Spleen (tissue), 11 donors: ENCODE measurements at regions not wholly inside any gene's neighbourhood (a gene's known extent, or its start where the extent isn't known, plus 50 kb on each side); places are given as distances from the start of the nearest gene placed in this dataset.
A peak's percentile ranks its signal among the peaks of the same experiment; 100 is the strongest.

ENCODE experiments used
- DNase-seq: peaks from one replicate; pipeline ENCODE4 v3.0.0-alpha.2; 2020
- H3K27ac ChIP-seq, 8 donors: fragments of 200-600 bp; sonication (generic) in 7 of 8; 1 replicate in 4 of 8; 2 replicates in 4 of 8; pipeline versions ENCODE4 v1.5.0 to v1.8.0; 2016 to 2021; ENCODE audit warnings: inconsistent platforms in 4 of 8, mild to moderate bottlenecking in 4 of 8, moderate library complexity in 1 of 8
- H3K27me3 ChIP-seq, 7 donors: fragments of 200-600 bp; sonication (generic) in 6 of 7; replicated peaks in 1 of 7; 1 replicate in 4 of 7; 2 replicates in 3 of 7; pipeline versions ENCODE4 v1.5.0 to v1.8.0; 2016 to 2021; ENCODE audit warnings: inconsistent platforms in 3 of 7, mild to moderate bottlenecking in 1 of 7
- H3K36me3 ChIP-seq, 6 donors: fragments of 200-600 bp; sonication (generic) in 5 of 6; 1 replicate in 4 of 6; 2 replicates in 2 of 6; pipeline versions ENCODE4 v1.5.0 to v1.8.0; 2016 to 2021; ENCODE audit warnings: inconsistent platforms in 2 of 6
- H3K4me1 ChIP-seq, 6 donors: fragments of 200-600 bp; sonication (generic) in 5 of 6; 1 replicate in 3 of 6; 2 replicates in 3 of 6; pipeline versions ENCODE4 v1.5.0 to v1.8.0; 2016 to 2021; ENCODE audit warnings: inconsistent platforms in 3 of 6
- H3K4me3 ChIP-seq, 8 donors: fragments of 200-600 bp; sonication (generic) in 7 of 8; 1 replicate in 4 of 8; 2 replicates in 4 of 8; pipeline versions ENCODE4 v1.5.0 to v1.8.0; 2016 to 2021; ENCODE audit warnings: inconsistent platforms in 4 of 8, mild to moderate bottlenecking in 4 of 8, moderate library complexity in 2 of 8
- H3K9me3 ChIP-seq, 8 donors: fragments of 200-600 bp; sonication (generic) in 7 of 8; 1 replicate in 4 of 8; 2 replicates in 4 of 8; pipeline versions ENCODE4 v1.5.0 to v1.8.0; 2016 to 2021; ENCODE audit warnings: inconsistent platforms in 4 of 8
- POLR2A ChIP-seq, 3 donors: fragments of 450-650 bp; IDR thresholded peaks; one replicate each; pipeline ENCODE4 v1.5.1; 2017; ENCODE audit warnings: antibody characterized with exemption in 3 of 3, mild to moderate bottlenecking in 1 of 3
- POLR2AphosphoS5 ChIP-seq, 3 donors: sonication (generic); formaldehyde crosslinking; IDR thresholded peaks; one replicate each; pipeline ENCODE4 v1.5.1; 2017; ENCODE audit warnings: antibody characterized with exemption in 3 of 3
- WGBS, 5 donors: extraction: QIAGEN DNeasy Blood & Tissue Kit in 3 of 5; methylation state at CpG; one replicate each; pipeline versions ENCODE4 v1.1.5 to v1.1.7; 2013 to 2018; 5-methylcytosine and 5-hydroxymethylcytosine counted together
- intact Hi-C: fragments of 100-400 bp; cut with DNase I; formaldehyde crosslinking; loops from one replicate; pipeline ENCODE4 v1.15.0; 2023; ENCODE audit warnings: low total_unique reads
- TF ChIP-seq, protein P1 (sequence below), 11 experiments: fragments of 200-600 bp in 7 of 11; fragments of 450-650 bp in 4 of 11; sonication (generic) in 4 of 11; IDR thresholded peaks in 8 of 11; conservative IDR thresholded peaks in 3 of 11; 1 replicate in 7 of 11; 2 replicates in 4 of 11; pipeline versions ENCODE4 v1.4.0 to v1.8.0; 2016 to 2021; ENCODE audit warnings: antibody characterized with exemption in 11 of 11, inconsistent platforms in 4 of 11, mild to moderate bottlenecking in 1 of 11
- donor health status: healthy with polysubstance abuse.
- donor health status: DM: no; HTN: no; CAD: no; lungs with moderate emphysema.
- donor health status: DM: no; HTN: no; CAD: no.
- donor health status: Bipolar disorder and iron deficiency.
- donor health status: healthy.
- donor health status: DM: no; HTN: no; CAD: no.
- donor health status: DM: yes; HTN: yes; CAD: no.

DNA sequence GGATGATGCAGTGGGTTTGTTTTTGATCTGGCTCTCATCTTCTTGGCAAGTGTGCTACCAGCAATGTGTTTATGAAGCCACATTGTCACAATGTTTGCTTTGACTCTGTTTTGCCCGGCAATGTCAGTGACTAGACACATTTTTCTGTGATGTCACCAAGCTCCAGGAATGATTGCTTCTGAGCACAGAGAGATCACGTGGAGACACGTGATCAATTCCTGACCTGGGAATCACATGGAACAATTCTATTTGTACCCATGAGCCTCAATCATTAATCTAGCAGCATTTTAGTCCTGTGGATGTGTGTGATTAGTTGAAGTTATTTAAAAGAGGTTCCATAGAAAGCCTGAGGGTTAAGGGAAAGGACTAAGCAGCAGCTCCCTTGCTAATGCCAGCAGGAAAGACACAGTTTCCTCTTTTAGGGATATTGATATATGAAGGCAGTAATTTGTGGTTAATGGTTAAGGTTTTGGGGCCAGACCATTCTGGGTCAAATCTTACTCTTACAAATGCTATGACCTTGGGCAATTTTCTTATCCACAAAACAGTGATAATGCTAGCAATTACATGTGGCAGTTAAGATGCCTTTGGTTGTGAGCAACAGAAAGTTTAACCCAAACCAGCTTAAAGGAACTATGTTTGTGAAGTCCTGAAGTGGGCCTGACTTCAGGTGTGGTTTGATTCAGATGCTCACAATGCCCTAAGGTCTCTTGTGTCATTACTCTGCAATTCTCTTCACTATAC is 59.0 kb downstream of the FASLG start:
- no peaks in the 10 kb centered on the region for H3K36me3 ChIP-seq
- intact Hi-C loops, result loop anchor here (10.0 kb wide), 1 partner anchor 93 kb away; no protein-coding TSS in a partner anchor
- TF ChIP-seq POLR2AphosphoS5 (IDR thresholded peaks at IDR 0.05) (no peak), POLR2A (IDR thresholded peaks at IDR 0.05) (no peak)
- TF ChIP-seq, protein P1, sequence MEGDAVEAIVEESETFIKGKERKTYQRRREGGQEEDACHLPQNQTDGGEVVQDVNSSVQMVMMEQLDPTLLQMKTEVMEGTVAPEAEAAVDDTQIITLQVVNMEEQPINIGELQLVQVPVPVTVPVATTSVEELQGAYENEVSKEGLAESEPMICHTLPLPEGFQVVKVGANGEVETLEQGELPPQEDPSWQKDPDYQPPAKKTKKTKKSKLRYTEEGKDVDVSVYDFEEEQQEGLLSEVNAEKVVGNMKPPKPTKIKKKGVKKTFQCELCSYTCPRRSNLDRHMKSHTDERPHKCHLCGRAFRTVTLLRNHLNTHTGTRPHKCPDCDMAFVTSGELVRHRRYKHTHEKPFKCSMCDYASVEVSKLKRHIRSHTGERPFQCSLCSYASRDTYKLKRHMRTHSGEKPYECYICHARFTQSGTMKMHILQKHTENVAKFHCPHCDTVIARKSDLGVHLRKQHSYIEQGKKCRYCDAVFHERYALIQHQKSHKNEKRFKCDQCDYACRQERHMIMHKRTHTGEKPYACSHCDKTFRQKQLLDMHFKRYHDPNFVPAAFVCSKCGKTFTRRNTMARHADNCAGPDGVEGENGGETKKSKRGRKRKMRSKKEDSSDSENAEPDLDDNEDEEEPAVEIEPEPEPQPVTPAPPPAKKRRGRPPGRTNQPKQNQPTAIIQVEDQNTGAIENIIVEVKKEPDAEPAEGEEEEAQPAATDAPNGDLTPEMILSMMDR (IDR thresholded peaks at IDR 0.05 in 8 of 11, conservative IDR thresholded peaks at IDR 0.05 in 3 of 11), result no peak

DNA sequence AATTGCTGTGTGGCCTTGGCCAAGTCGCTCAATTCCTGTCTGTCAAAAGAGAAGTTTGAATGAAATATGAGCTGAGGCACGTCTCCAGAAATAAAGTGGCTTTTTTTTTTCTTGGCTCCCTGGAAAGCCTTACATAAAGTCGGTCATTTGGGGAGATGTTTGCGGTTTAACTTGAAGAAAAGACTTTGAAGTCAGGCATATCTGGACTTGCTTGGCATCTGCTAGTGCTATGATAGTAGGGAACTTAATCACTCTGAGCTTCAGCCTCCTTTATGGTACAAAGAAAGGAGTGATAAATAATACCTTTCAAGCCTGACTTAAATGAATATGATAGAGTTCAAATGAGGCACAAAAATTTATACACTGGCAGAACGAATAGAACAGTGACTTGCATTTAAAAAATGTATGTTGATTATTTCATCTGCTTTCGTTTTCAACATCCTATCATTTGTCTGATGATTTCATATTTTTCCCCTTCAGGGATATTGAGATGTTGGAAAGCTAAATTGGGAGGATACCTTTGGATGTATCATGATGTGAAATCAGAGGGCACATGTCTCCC is 60.2 kb downstream of the FASLG start:
- WGBS, 5 donors, result 34 to 53% (median 49%) methylated on average over 6 of the region's 6 CpGs
- H3K4me3 ChIP-seq, result no peak overlapping the region
- no peaks in the 10 kb centered on the region for H3K27me3 ChIP-seq
- TF ChIP-seq, protein P1 (IDR thresholded peaks at IDR 0.05 in 8 of 11, conservative IDR thresholded peaks at IDR 0.05 in 3 of 11), result no peak
- TF ChIP-seq POLR2AphosphoS5 (IDR thresholded peaks at IDR 0.05) (no peak), POLR2A (IDR thresholded peaks at IDR 0.05) (no peak)
- intact Hi-C loops, result loop anchor here (10.0 kb wide), 1 partner anchor 94 kb away; no protein-coding TSS in a partner anchor
- no peaks in the 10 kb centered on the region for H3K36me3 ChIP-seq
- no peak overlapping the region for H3K27ac ChIP-seq
- H3K9me3 ChIP-seq, result no peaks in the 10 kb centered on the region
- H3K4me1 ChIP-seq, result peaks cover 0 to 25% (median 14%) of the 10 kb centered on the region in 6 donors
- no peak for DNase-seq

More for the DNA sequence above, 59.0 kb downstream of the FASLG start:
- DNase-seq, result no peak
- Histone ChIP-seq H3K4me3 (no peak overlapping the region), H3K27ac (no peak overlapping the region), H3K4me1 (peaks cover 0 to 24% (median 14%) of the 10 kb centered on the region in 6 donors), H3K9me3 (no peaks in the 10 kb centered on the region), H3K27me3 (no peaks in the 10 kb centered on the region)
- WGBS, 5 donors, result 54 to 85% (median 78%) methylated on average over 3 of the region's 3 CpGs

DNA sequence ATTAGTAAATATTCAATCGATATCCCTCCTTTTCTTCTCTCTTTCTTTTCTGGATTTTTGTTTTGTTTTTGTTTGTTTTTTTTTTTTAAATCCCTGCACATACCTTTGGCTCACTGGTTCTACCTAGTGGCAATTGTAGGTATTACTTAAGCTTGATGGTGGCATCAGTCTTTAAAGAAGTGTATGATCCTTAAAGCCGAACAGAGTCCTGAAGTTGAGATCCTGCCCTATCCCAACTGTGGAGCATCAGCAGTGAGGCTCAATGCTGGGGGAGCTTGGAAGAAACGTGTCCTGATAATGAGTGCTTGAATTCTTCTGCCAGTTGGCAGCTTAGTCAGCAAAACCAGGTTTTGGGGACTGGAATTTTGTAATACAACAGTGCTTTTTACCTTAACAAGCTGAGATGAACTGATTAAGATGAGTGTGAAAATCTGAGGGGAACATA is 60.8 kb downstream of the FASLG start:
- intact Hi-C loops, result loop anchor here (5.0 to 10.0 kb wide), 2 partner anchors 95 to 267 kb away; no protein-coding TSS in a partner anchor
- Histone ChIP-seq H3K27ac (no peak overlapping the region), H3K4me1 (peaks cover 0 to 30% (median 18%) of the 10 kb centered on the region in 6 donors), H3K36me3 (no peaks in the 10 kb centered on the region), H3K4me3 (no peak overlapping the region), H3K27me3 (no peaks in the 10 kb centered on the region), H3K9me3 (no peaks in the 10 kb centered on the region)
- 14 to 29% (median 22%) methylated on average over 3 of the region's 3 CpGs for WGBS, 5 donors
- DNase-seq, result no peak
- no peak for TF ChIP-seq POLR2A (IDR thresholded peaks at IDR 0.05)
- TF ChIP-seq, protein P1 (IDR thresholded peaks at IDR 0.05 in 8 of 11, conservative IDR thresholded peaks at IDR 0.05 in 3 of 11), result peak; percentile 62 to 92 (median 76)

- 79 to 100% (median 92%) methylated on average over 1 of the region's 1 CpG for WGBS, 5 donors
These were observed 61.4 kb downstream of the FASLG start for GRCh38 chr1:172720339-172720738.

More at GRCh38 chr1:172720339-172720738, 61.4 kb downstream of the FASLG start:
- Histone ChIP-seq H3K36me3 (no peaks in the 10 kb centered on the region), H3K27me3 (no peaks in the 10 kb centered on the region), H3K9me3 (no peaks in the 10 kb centered on the region), H3K4me1 (peaks cover 0 to 37% (median 21%) of the 10 kb centered on the region in 6 donors), H3K27ac (no peak overlapping the region), H3K4me3 (no peak overlapping the region)
- TF ChIP-seq POLR2A (IDR thresholded peaks at IDR 0.05), result no peak
- no peak for TF ChIP-seq POLR2AphosphoS5 (IDR thresholded peaks at IDR 0.05)
- TF ChIP-seq, protein P1 (IDR thresholded peaks at IDR 0.05 in 8 of 11, conservative IDR thresholded peaks at IDR 0.05 in 3 of 11), result no peak
- intact Hi-C loops, result loop anchor here (5.0 kb wide), 1 partner anchor 268 kb away; no protein-coding TSS in a partner anchor
- no peak for DNase-seq
